Neural cell (in vitro differentiated cells): ENCODE measurements at regions not wholly inside any gene's neighbourhood (a gene's known extent, or its start where the extent isn't known, plus 50 kb on each side); places are given as distances from the start of the nearest gene placed in this dataset.

Experiments
- H2AFZ ChIP-seq: fragments of 200-600, 300-800 bp; sonication (generic), shearing (Covaris generic); 2 replicates; pipeline ENCODE4 v1.6.0; 2014; ENCODE audit warnings: low read depth, mild to moderate bottlenecking, antibody characterized with exemption, low read length, moderate library complexity
- H3F3A ChIP-seq: fragments of 200-600 bp; shearing (Covaris generic); 2 replicates; pipeline ENCODE4 v1.6.1; 2016; ENCODE audit warnings: mild to moderate bottlenecking, moderate library complexity, mixed read lengths, antibody characterized with exemption, low read length; ENCODE audit not compliant: insufficient read depth, poor library complexity, severe bottlenecking
- H3K27ac ChIP-seq: fragments of 200-600, 300-800 bp; sonication (generic), shearing (Covaris generic); 2 replicates; pipeline ENCODE4 v1.5.1; 2014; ENCODE audit warnings: mild to moderate bottlenecking, low read length, moderate library complexity
- H3K27me3 ChIP-seq: fragments of 300-800, 200-600 bp; sonication (generic), shearing (Covaris generic); 2 replicates; pipeline ENCODE4 v1.6.0; 2014; ENCODE audit warnings: mild to moderate bottlenecking, low read depth, low read length, moderate library complexity; ENCODE audit not compliant: insufficient read depth
- H3K36me3 ChIP-seq: fragments of 300-800, 200-600 bp; sonication (generic), shearing (Covaris generic); 2 replicates; pipeline ENCODE4 v1.5.1; 2014; ENCODE audit warnings: mild to moderate bottlenecking, antibody characterized with exemption, low read length, moderate library complexity; ENCODE audit not compliant: insufficient read depth
- H3K4me2 ChIP-seq: fragments of 300-800, 200-600 bp; sonication (generic), shearing (Covaris generic); 2 replicates; pipeline ENCODE4 v1.6.0; 2014; ENCODE audit warnings: mild to moderate bottlenecking, low read length
- H3K4me3 ChIP-seq: fragments of 300-800, 200-600 bp; sonication (generic), shearing (Covaris generic); 2 replicates; pipeline ENCODE4 v1.5.1; 2014; ENCODE audit warnings: mild to moderate bottlenecking, low read length, moderate library complexity
- H3K79me2 ChIP-seq: fragments of 200-600 bp; shearing (Covaris generic); replicated peaks from 2 replicates; pipeline ENCODE4 v1.6.0; 2014; ENCODE audit warnings: mild to moderate bottlenecking, low read length, moderate library complexity; ENCODE audit not compliant: insufficient read depth
- H3K9ac ChIP-seq: fragments of 300-800, 200-600 bp; sonication (generic), shearing (Covaris generic); 2 replicates; pipeline ENCODE4 v1.6.1; 2016; ENCODE audit warnings: mild to moderate bottlenecking, low read length, mixed read lengths
- H3K9me2 ChIP-seq: fragments of 200-600 bp; shearing (Covaris generic); 2 replicates; pipeline ENCODE4 v1.6.1; 2016; ENCODE audit warnings: mild to moderate bottlenecking, low read length, mixed read lengths; ENCODE audit not compliant: insufficient read depth
- H3K9me3 ChIP-seq: fragments of 200-600, 300-800 bp; sonication (generic), shearing (Covaris generic); 2 replicates; pipeline ENCODE4 v1.6.1; 2016; ENCODE audit warnings: mild to moderate bottlenecking, mixed run types, low read length, moderate library complexity, mixed read lengths
- H4K20me1 ChIP-seq: fragments of 200-600 bp; shearing (Covaris generic); 2 replicates; pipeline ENCODE4 v1.6.1; 2016; ENCODE audit warnings: mild to moderate bottlenecking, mixed run types; ENCODE audit not compliant: insufficient read depth
- EP300 ChIP-seq: fragments of 450-650 bp; conservative IDR thresholded peaks from 2 replicates; pipeline ENCODE4 v1.6.1; 2014; ENCODE audit warnings: antibody characterized with exemption, mild to moderate bottlenecking, moderate library complexity; ENCODE audit not compliant: poor library complexity, severe bottlenecking
- EZH2 ChIP-seq: fragments of 200-600, 300-800 bp; shearing (Covaris generic), sonication (generic); IDR thresholded peaks from 2 replicates; pipeline ENCODE4 v1.6.1; 2014; ENCODE audit warnings: antibody characterized with exemption, low read length, borderline replicate concordance, mild to moderate bottlenecking; ENCODE audit not compliant: insufficient read depth, poor library complexity, severe bottlenecking
- MXI1 ChIP-seq: fragments of 450-650 bp; conservative IDR thresholded peaks from 2 replicates; pipeline ENCODE4 v1.6.1; 2014; ENCODE audit warnings: antibody characterized with exemption, mild to moderate bottlenecking; ENCODE audit not compliant: poor library complexity, severe bottlenecking
- POLR2AphosphoS5 ChIP-seq: IDR thresholded peaks from 2 replicates; pipeline ENCODE4 v1.6.1; 2012
- RAD21 ChIP-seq: fragments of 450-650 bp; conservative IDR thresholded peaks from 2 replicates; pipeline ENCODE4 v1.6.1; 2014; ENCODE audit warnings: antibody characterized with exemption, mild to moderate bottlenecking, moderate library complexity
- REST ChIP-seq: IDR thresholded peaks from 2 replicates; pipeline ENCODE4 v1.6.1; 2012; ENCODE audit warnings: borderline replicate concordance
- SMC3 ChIP-seq: fragments of 450-650 bp; conservative IDR thresholded peaks from 2 replicates; pipeline ENCODE4 v1.6.1; 2014; ENCODE audit warnings: antibody characterized with exemption, mild to moderate bottlenecking, moderate library complexity; ENCODE audit not compliant: poor library complexity
- TAF1 ChIP-seq: IDR thresholded peaks from 2 replicates; pipeline ENCODE4 v1.6.1; 2012; ENCODE audit warnings: low read depth
- TF ChIP-seq, protein P1 (sequence below): fragments of 450-650 bp; IDR thresholded peaks from 2 replicates; pipeline ENCODE4 v1.5.1; 2014; ENCODE audit warnings: antibody characterized with exemption, mild to moderate bottlenecking, moderate library complexity; ENCODE audit not compliant: poor library complexity, severe bottlenecking

DNA sequence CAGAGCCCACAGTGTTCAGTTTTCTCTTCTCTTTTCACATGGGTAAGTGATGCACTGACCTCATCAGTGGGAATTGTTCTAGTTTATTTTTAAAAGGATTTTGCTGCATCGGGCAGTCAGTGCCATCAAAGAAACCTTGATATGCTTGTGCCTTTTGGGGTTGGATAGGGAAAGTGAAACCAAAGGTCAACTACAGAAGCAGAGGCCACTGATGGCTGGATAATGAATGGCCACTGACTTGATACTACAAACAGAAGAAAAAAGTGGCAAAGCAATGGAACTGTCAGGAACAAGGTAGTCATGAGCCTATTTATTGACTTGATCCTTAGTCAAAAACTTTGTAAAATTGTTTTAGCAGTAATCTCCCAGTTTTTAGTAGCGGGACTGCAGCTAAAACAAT, 636.3 kb upstream of the ZEB2 start:
- H4K20me1 ChIP-seq, result no peaks in the 10 kb centered on the region
- H3K27ac ChIP-seq, result no peak overlapping the region
- H3K4me2 ChIP-seq, result no peak overlapping the region
- no peak overlapping the region for H2AFZ ChIP-seq
- TF ChIP-seq POLR2AphosphoS5 (no peak), REST (no peak), EZH2 (no peak), TAF1 (no peak), RAD21 (no peak), SMC3 (no peak), MXI1 (no peak), EP300 (no peak)
- TF ChIP-seq, protein P1, sequence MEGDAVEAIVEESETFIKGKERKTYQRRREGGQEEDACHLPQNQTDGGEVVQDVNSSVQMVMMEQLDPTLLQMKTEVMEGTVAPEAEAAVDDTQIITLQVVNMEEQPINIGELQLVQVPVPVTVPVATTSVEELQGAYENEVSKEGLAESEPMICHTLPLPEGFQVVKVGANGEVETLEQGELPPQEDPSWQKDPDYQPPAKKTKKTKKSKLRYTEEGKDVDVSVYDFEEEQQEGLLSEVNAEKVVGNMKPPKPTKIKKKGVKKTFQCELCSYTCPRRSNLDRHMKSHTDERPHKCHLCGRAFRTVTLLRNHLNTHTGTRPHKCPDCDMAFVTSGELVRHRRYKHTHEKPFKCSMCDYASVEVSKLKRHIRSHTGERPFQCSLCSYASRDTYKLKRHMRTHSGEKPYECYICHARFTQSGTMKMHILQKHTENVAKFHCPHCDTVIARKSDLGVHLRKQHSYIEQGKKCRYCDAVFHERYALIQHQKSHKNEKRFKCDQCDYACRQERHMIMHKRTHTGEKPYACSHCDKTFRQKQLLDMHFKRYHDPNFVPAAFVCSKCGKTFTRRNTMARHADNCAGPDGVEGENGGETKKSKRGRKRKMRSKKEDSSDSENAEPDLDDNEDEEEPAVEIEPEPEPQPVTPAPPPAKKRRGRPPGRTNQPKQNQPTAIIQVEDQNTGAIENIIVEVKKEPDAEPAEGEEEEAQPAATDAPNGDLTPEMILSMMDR, result no peak
- H3F3A ChIP-seq, result no peaks in the 10 kb centered on the region
- no peak overlapping the region for H3K4me3 ChIP-seq
- no peaks in the 10 kb centered on the region for H3K9me3 ChIP-seq
- H3K9ac ChIP-seq, result no peak overlapping the region
- H3K27me3 ChIP-seq, result no peaks in the 10 kb centered on the region
- no peaks in the 10 kb centered on the region for H3K9me2 ChIP-seq
- no peaks in the 10 kb centered on the region for H3K36me3 ChIP-seq
- no peaks in the 10 kb centered on the region for H3K79me2 ChIP-seq

- H3K36me3 ChIP-seq, result no peaks in the 10 kb centered on the region
- H3K9me3 ChIP-seq, result no peaks in the 10 kb centered on the region
These were observed 635.3 kb upstream of the ZEB2 start for GRCh38 chr2:145155196-145155595.

More at GRCh38 chr2:145155196-145155595, 635.3 kb upstream of the ZEB2 start:
- Histone ChIP-seq H3K4me3 (no peak overlapping the region), H3K9ac (no peak overlapping the region), H2AFZ (no peak overlapping the region), H3K79me2 (no peaks in the 10 kb centered on the region), H4K20me1 (no peaks in the 10 kb centered on the region), H3K4me2 (no peak overlapping the region), H3F3A (no peaks in the 10 kb centered on the region), H3K9me2 (no peaks in the 10 kb centered on the region), H3K27ac (no peak overlapping the region), H3K27me3 (no peaks in the 10 kb centered on the region)
- TF ChIP-seq, protein P1, result no peak
- no peak for TF ChIP-seq RAD21
- TF ChIP-seq EZH2, result no peak
- no peak for TF ChIP-seq SMC3
